Astrocyte (in vitro differentiated cells and primary cell): ENCODE measurements at regions not wholly inside any gene's neighbourhood (a gene's known extent, or its start where the extent isn't known, plus 50 kb on each side); places are given as distances from the start of the nearest gene placed in this dataset.

ENCODE experiments used
- CTCF ChIP-seq: IDR thresholded peaks from 2 replicates; pipeline ENCODE4 v1.5.1; 2011; ENCODE audit warnings: low read depth, mild to moderate bottlenecking, inconsistent platforms, low read length, moderate library complexity; ENCODE audit not compliant: insufficient read depth
- EZH2 ChIP-seq: IDR thresholded peaks from 2 replicates; pipeline ENCODE4 v1.6.1; 2012; ENCODE audit warnings: mild to moderate bottlenecking, low read length, inconsistent platforms; ENCODE audit not compliant: insufficient read depth

- TF ChIP-seq CTCF: no peak
- TF ChIP-seq EZH2: no peak
Measured at GRCh38 chr19:28326746-28327145, 886.2 kb downstream of the UQCRFS1 start.
